NCI-H1417 (cell line): ENCODE measurements at regions not wholly inside any gene's neighbourhood (a gene's known extent, or its start where the extent isn't known, plus 50 kb on each side); places are given as distances from the start of the nearest gene placed in this dataset.

Experiments used
- DNase-seq, 3 experiments: peaks; one replicate each; lab custom pipeline; 2025; lab: John Stamatoyannopoulos, UW

- no peak for DNase-seq
Observed at GRCh38 chr1:222040121-222040805, 298.4 kb upstream of the DUSP10 start.

- DNase-seq, result no peak
Observed at GRCh38 chr1:222038971-222039370, 297.1 kb upstream of the DUSP10 start.

- DNase-seq, result no peak
Observed at GRCh38 chr1:222037720-222038119, 295.8 kb upstream of the DUSP10 start.

- DNase-seq, result no peak
Observed at GRCh38 chr1:222034790-222035189, 292.9 kb upstream of the DUSP10 start.

- DNase-seq, result no peak
Observed at GRCh38 chr1:222033450-222033849, 291.6 kb upstream of the DUSP10 start.

GRCh38 chr1:222031318-222031717, 289.4 kb upstream of the DUSP10 start:
- DNase-seq, result no peak

GRCh38 chr1:222028676-222029075, 286.8 kb upstream of the DUSP10 start:
- DNase-seq, result no peak

GRCh38 chr1:222028116-222028515, 286.2 kb upstream of the DUSP10 start:
- DNase-seq, result peak in 2 of 3 experiments; percentile 40 to 77

- no peak for DNase-seq
Observed at GRCh38 chr1:222026280-222026679, 284.4 kb upstream of the DUSP10 start.

- no peak for DNase-seq
Observed at GRCh38 chr1:222023025-222023424, 281.1 kb upstream of the DUSP10 start.

GRCh38 chr1:222021129-222021528, 279.2 kb upstream of the DUSP10 start:
- no peak for DNase-seq

- no peak for DNase-seq
Observed at GRCh38 chr1:222020553-222020952, 278.7 kb upstream of the DUSP10 start.

- DNase-seq, result no peak
Observed at GRCh38 chr1:222019029-222019428, 277.1 kb upstream of the DUSP10 start.

- no peak for DNase-seq
Observed at GRCh38 chr1:222018041-222018440, 276.2 kb upstream of the DUSP10 start.

- DNase-seq, result no peak
Observed at GRCh38 chr1:222015686-222016085, 273.8 kb upstream of the DUSP10 start.

- no peak for DNase-seq
Observed at GRCh38 chr1:222014001-222014400, 272.1 kb upstream of the DUSP10 start.

GRCh38 chr1:222012816-222013215, 270.9 kb upstream of the DUSP10 start:
- DNase-seq, result no peak

GRCh38 chr1:222010306-222010705, 268.4 kb upstream of the DUSP10 start:
- peak in 2 of 3 experiments; percentile 27 to 70 for DNase-seq

- DNase-seq, result peak in 2 of 3 experiments; percentile 2 to 9
Observed at GRCh38 chr1:222009105-222009730, 267.3 kb upstream of the DUSP10 start.

GRCh38 chr1:222006715-222007114, 264.8 kb upstream of the DUSP10 start:
- no peak for DNase-seq

GRCh38 chr1:222004784-222005183, 262.9 kb upstream of the DUSP10 start:
- DNase-seq, result no peak

- no peak for DNase-seq
Observed at GRCh38 chr1:222004034-222004433, 262.1 kb upstream of the DUSP10 start.

- DNase-seq, result no peak
Observed at GRCh38 chr1:222002503-222002902, 260.6 kb upstream of the DUSP10 start.

GRCh38 chr1:222000131-222000530, 258.2 kb upstream of the DUSP10 start:
- no peak for DNase-seq
